Heart right ventricle (tissue), 16 donors: ENCODE measurements at regions not wholly inside any gene's neighbourhood (a gene's known extent, or its start where the extent isn't known, plus 50 kb on each side); places are given as distances from the start of the nearest gene placed in this dataset.
A peak's percentile ranks its signal among the peaks of the same experiment; 100 is the strongest.

Source experiments
- ATAC-seq, 8 donors: fragments of 200-7000 bp; cut with Tn5 transposase; one replicate each; pipeline ENCODE4 v1.9.1; 2020; ENCODE audit warnings: mild to moderate bottlenecking in 8 of 8, moderate library complexity in 8 of 8, moderate number of reproducible peaks in 1 of 8
- DNase-seq, 2 donors: peaks; one replicate each; pipeline ENCODE4 v3.0.0-alpha.2; 2020
- H3K27ac ChIP-seq, 10 donors: fragments of 200-600 bp; sonication (generic) in 2 of 10; one replicate each; pipeline versions ENCODE4 v1.5.0 to v1.8.0; 2020 to 2022; ENCODE audit warnings: mild to moderate bottlenecking in 3 of 10
- H3K27me3 ChIP-seq, 7 donors: fragments of 200-600 bp; one replicate each; pipeline ENCODE4 v1.8.0; 2021 to 2022; ENCODE audit warnings: mild to moderate bottlenecking in 2 of 7
- H3K36me3 ChIP-seq, 9 donors: fragments of 200-600 bp; sonication (generic) in 1 of 9; one replicate each; pipeline versions ENCODE4 v1.5.0 to v1.8.0; 2020 to 2022; ENCODE audit warnings: mild to moderate bottlenecking in 2 of 9
- H3K4me1 ChIP-seq, 9 donors: fragments of 200-600 bp; sonication (generic) in 1 of 9; one replicate each; pipeline versions ENCODE4 v1.5.0 to v1.8.0; 2020 to 2022; ENCODE audit warnings: mild to moderate bottlenecking in 4 of 9
- H3K4me3 ChIP-seq, 10 donors: fragments of 200-600 bp; sonication (generic) in 2 of 10; one replicate each; pipeline versions ENCODE4 v1.5.0 to v1.8.0; 2020 to 2022; ENCODE audit warnings: mild to moderate bottlenecking in 7 of 10, moderate library complexity in 2 of 10
- H3K9me3 ChIP-seq, 11 donors: fragments of 200-600 bp in 10 of 11; sonication (generic) in 2 of 11; one replicate each; pipeline versions ENCODE4 v1.5.0 to v1.8.0; 2013 to 2022; ENCODE audit warnings: mild to moderate bottlenecking in 2 of 11, control low read depth in 1 of 11, moderate library complexity in 1 of 11
- CTCF ChIP-seq, 9 donors: fragments of 200-600 bp; sonication (generic) in 2 of 9; IDR thresholded peaks; one replicate each; pipeline versions ENCODE4 v1.5.0 to v1.8.0; 2021 to 2022; ENCODE audit warnings: antibody characterized with exemption in 9 of 9, mild to moderate bottlenecking in 5 of 9, moderate library complexity in 1 of 9
- WGBS, 2 donors: extraction: QIAGEN DNeasy Blood & Tissue Kit; methylation state at CpG; one replicate each; pipeline ENCODE4 v1.1.7; 2013; ENCODE audit warnings: inconsistent platforms in 1 of 2; 5-methylcytosine and 5-hydroxymethylcytosine counted together
- intact Hi-C, 10 donors: fragments of 100-400 bp; cut with DNase I; formaldehyde crosslinking; loops; one replicate each; pipeline versions ENCODE4 v1.11.1 to v1.14.2; 2022
- donor health status: Arrhythmogenic right ventricular cardiomyopathy.
- donor health status: ischemic (EF 13 %, LVEDD 7.1; RV severe dilation, severe dysfunction).
- donor health status: healthy with polysubstance abuse.
- donor health status: DM: no; HTN: yes; CAD: no.
- donor health status: DM: no; HTN: no; CAD: no.
- donor health status: ischemic (EF 25% LVEDD 6.9; RV normal size, moderate dysfunction).
- donor health status: ischemic (EF 25% LVEDD 5.7; RV mildly dilated, moderate dysfunction).
- donor health status: healthy.
- donor health status: DM: yes; HTN: yes; CAD: no.
- donor health status: Ischemic cardiomyopathy.
- donor health status: ischemic (EF 35%, LVEDD 5.7; RV mildly dilated, moderate dysfunction).
- donor health status: nonischemic (EF 11% LVEDD 7.7; RV severe dilation, severe dysfunction).
- donor health status: DM: yes; HTN: yes; CAD: no.
- donor health status: PGD.
- donor health status: ischemic (EF 29% LVEDD 5.4; RV normal size, mild dysfunction).
- donor health status: nonischemic (EF 23%, LVEDD 6.1; RV moderate dilation, normal function).

- no peak overlapping the region for H3K4me3 ChIP-seq
- DNase-seq (no peak), ATAC-seq (no peak)
- no peaks in the 10 kb centered on the region for H3K36me3 ChIP-seq
- WGBS, 2 donors = 77 to 81% methylated on average over 27 of the region's 27 CpGs
- peaks cover 0 to 58% (median 27%) of the 10 kb centered on the region in 7 donors for H3K27me3 ChIP-seq
- no peak for TF ChIP-seq CTCF (IDR thresholded peaks at IDR 0.05)
- intact Hi-C loops = no loop called here
- no peak overlapping the region for H3K27ac ChIP-seq
- no peaks in the 10 kb centered on the region for H3K9me3 ChIP-seq
- no peaks in the 10 kb centered on the region for H3K4me1 ChIP-seq
These were observed 456.2 kb downstream of the BRD1 start for GRCh38 chr22:49371325-49372110.

GRCh38 chr22:49370627-49371301, 456.9 kb downstream of the BRD1 start:
- Histone ChIP-seq H3K4me3 (no peak overlapping the region), H3K9me3 (no peaks in the 10 kb centered on the region), H3K27ac (no peak overlapping the region), H3K27me3 (peaks cover 0 to 58% (median 27%) of the 10 kb centered on the region in 7 donors), H3K36me3 (no peaks in the 10 kb centered on the region), H3K4me1 (no peaks in the 10 kb centered on the region)
- DNase-seq = no peak
- 66 to 80% methylated on average over 29 of the region's 29 CpGs for WGBS, 2 donors
- no peak for ATAC-seq
- TF ChIP-seq CTCF (IDR thresholded peaks at IDR 0.05) = no peak
- intact Hi-C loops = no loop called here

GRCh38 chr22:49369726-49370626, 457.7 kb downstream of the BRD1 start:
- no peaks in the 10 kb centered on the region for H3K36me3 ChIP-seq
- ATAC-seq (peak in 1 of 8 donors; percentile 40), DNase-seq (no peak)
- peaks cover 0 to 62% (median 27%) of the 10 kb centered on the region in 7 donors for H3K27me3 ChIP-seq
- H3K27ac ChIP-seq = no peak overlapping the region
- intact Hi-C loops = no loop called here
- H3K4me1 ChIP-seq = no peaks in the 10 kb centered on the region
- H3K4me3 ChIP-seq = no peak overlapping the region
- WGBS, 2 donors = 67 to 68% methylated on average over 22 of the region's 22 CpGs
- no peak for TF ChIP-seq CTCF (IDR thresholded peaks at IDR 0.05)
- no peaks in the 10 kb centered on the region for H3K9me3 ChIP-seq
